Fibroblast of peridontal ligament (primary cell): ENCODE measurements at regions not wholly inside any gene's neighbourhood (a gene's known extent, or its start where the extent isn't known, plus 50 kb on each side); places are given as distances from the start of the nearest gene placed in this dataset.

Source experiments
- DNase-seq: peaks from one replicate; pipeline ENCODE4 v3.0.0-alpha.2; 2010; ENCODE audit errors: extremely low read depth

DNA sequence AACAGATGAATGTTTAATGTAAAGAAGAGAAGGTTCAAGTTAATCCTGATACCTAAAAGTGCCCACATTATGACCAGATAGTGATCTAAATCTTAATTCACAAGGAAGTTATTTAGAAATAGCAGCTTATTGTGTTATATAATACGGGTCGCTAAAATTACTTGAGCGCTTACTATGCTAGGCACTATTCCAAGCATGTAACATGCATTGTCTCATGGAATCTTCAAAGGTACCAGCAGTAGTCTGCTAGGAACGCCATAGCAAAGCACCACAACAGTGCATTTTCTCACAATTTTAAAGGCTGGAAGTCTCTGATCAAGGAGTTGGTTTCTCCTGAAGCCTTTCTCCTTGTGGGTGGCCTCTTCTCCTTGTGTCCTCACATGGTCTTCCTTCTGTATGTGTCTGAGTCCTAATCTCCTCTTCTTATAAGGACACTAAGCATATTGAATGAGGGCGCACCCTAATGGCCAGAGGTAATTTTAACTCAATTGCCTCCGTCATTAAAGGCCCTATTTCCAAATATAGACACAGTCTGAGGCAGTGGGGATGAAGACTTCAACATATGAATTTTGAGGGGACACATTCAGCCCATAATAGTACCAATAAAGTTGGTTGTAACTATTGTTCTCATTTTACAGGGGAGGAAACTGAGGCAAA lies 118.4 kb downstream of the LRRC30 start:
- no peak for DNase-seq

DNA sequence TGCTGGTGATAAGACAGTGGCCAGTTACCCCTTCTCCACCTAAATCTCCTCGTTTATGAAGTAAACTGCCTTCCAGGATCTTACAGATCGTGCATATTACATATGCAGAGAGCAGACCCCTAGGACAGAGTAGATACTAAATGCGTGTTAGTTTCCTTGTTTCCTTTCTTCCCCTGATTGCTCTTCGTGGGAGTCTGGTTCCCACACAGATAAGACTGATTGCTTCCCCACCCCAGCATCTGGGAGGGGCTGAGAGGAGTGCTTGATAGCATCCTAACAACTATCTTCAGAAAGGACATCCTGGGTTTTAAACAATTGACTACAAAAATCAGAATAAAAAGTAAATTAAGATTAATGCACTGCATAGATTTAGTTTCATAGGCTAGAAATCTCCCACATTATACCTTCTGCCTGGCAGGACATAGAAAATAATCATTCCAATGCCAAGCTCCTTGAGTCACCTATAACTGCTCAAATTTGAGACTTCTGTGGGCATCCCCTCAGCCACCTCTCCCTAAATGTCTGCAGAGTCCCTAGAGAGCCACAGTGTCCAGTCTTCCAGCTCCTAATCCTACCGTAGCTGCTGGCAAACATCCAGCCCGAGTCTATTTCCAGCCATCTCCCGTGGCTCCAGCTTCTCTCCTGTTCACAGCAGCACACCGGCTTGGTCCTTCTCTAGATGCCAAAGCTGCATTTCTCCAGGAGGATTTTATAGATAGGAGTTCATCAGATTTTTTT lies 128.3 kb downstream of the LRRC30 start:
- no peak for DNase-seq

DNA sequence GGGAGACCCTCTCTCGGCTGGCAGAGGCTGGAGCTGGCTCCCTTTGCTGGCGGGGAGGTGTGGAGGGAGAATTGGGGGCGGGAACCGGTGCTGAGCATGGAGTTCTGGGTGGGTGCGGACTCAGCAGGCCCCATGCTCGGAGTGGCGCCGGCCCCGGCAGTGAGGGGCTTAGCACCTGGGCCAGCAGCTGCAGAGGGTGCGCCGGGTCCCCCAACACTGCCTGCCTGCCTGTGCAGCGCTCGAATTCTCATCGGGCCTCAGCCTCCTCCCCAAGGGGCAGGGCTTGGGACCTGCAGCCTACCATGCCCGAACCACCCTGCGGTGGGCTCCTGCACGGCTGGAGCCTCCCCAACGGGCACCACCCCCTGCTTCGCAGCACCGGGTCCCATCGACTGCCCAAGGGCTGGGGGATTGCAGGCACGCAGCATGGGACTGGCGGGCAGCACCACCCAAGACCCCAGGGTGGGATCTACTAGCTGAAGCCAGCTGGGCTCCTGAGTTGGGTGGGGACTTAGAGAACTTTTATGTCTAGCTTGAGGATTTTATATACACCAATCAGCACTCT lies 129.8 kb downstream of the LRRC30 start:
- DNase-seq = no peak

DNA sequence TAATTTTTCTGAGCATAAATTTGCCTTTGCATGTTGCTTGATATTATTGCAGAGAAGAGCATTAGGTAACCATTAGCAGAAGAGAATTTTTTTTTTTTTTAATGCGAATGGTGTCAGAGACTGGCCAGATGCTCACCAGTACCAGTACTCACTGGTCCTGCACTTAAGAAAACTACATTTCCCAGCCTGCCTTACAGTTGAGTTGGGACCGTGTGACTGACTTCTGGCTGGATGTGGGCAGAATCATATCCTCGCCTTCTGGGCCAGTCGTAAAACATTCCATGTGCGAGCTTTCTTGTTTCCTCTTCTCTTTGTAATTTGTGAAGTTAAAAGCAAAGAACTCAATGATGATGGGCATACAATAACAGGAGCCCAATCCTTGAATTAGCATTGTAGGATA lies 132.4 kb downstream of the LRRC30 start:
- DNase-seq = no peak

DNA sequence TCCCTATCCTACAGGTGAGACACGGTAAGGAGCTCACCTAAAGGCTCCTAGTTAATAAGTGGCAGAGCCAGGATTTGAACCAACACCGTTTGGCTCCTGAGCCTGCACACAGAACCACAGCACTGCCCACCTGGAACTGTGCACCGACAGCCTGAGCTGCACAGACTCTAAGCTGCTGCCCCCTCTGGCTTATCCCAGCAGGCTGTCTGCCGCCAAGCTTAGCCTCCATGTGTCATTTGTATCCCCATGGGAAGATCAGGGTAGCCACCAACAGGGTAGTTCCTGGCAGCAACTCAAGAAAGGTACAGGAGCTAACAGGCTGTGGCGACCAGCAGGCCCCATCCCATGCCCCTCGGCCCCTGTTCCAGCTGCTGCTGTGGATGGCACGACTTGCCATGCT lies 135.7 kb downstream of the LRRC30 start:
- no peak for DNase-seq

DNA sequence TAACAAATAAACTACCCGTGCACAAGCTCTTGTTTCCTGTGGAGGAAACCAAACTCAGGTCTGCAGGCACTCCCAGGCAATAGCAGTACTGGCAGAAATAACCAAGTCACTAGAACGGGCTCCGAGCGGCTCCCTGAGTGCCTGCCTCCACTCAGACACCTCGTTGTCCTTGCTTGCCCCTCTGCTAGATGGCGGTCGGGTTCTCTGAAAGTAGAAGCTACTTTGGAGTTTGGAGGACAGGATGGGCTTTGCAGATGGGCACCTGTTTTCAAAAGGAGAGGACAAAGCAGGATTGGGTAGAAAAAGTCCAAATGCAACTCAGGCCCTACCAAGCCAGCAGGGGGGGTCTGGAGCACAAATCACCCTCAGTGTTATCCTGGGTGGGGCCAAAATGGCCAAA lies 136.4 kb downstream of the LRRC30 start:
- no peak for DNase-seq

DNA sequence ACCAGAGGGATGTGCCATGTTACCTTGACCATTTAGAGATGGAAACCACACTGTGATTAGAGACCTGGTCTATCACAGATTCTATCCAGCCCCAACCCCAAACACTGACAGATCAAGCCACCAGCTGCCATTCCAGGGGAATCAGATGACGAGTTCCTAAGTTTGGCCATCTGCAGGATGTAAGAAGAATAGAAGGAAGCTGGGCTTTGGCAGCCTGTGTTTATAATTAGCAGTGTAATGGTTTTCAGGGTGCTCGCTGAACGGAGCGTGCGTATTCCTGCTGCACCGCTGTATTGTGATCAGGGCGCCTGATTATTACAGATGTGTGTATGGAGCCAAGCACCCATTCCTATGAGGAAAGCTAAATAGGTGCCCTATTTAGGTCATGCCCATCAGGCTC lies 138.1 kb downstream of the LRRC30 start:
- DNase-seq = no peak

DNA sequence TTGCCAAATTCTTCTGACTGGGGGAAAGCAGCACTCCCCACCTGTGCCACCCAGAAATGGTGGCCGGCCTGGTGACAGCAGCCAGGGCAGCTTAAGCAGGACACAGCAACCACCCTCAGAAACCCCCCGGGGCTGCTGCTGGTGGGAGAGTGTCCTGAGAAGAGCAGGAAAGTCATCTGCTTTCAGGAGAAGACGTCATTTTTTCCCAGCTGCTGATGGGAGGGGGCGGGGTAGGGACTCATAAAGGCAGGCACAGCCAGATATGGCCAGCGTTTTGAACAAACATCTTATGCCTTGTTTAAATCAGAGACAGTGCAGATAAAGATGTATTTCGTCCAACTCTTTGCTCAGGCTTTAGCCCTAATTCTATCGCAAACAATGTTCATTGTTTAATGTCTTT lies 139.5 kb downstream of the LRRC30 start:
- no peak for DNase-seq

DNA sequence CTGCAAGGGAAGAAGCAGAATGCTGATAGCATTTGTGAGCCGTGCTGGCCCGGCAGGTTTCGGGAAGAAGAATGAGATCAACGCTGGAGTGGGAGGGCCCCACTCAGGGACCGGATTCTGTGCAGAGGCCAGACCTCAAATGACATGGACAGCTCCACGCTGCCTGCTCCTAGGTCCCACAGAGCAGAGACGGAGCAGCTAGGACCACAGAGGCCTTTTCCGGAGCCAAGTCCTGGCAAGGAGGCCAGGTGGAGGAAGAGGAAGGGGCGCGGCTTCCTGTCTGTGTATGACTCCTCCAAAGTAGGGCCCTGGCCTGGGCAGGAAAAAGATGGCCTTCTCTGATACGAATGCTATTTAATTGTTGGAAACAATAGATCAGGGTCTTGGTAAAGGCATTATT lies 139.9 kb downstream of the LRRC30 start:
- DNase-seq = no peak

DNA sequence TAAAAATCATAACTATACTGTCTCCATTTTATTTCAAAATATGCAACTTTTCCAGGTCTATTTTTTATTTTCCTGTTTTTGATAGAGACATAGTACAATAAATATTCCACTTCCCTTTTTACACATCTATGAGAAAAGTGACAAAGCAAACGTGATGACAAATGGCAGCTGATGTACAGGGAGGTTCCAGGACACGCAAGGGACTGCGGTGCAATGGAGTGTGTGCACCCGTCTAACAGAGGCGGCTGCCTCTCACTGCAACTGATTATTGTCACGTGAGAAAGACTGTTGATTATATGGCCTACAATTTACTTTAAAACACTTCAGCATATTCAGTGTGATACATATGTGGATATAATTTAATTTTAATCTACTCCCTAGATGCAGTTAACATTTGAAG lies 142.6 kb downstream of the LRRC30 start:
- no peak for DNase-seq

DNA sequence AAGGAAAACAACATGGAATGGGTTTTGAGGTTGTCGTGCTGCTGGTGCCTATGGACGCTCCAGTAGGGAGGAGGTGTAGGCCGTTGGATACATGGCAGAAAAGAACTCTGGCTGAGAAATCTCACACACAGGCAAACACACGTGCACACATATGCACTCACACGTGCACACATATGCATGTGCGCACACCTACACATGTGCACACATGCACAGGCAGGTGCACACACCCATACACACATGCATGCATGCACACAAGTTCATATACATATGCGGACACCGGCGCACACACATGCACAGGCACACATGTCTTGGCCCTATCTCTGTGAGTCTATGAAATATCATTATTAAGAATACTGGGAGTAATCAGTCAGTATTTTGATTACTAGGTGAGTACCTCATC lies 150.4 kb downstream of the LRRC30 start:
- no peak for DNase-seq

DNA sequence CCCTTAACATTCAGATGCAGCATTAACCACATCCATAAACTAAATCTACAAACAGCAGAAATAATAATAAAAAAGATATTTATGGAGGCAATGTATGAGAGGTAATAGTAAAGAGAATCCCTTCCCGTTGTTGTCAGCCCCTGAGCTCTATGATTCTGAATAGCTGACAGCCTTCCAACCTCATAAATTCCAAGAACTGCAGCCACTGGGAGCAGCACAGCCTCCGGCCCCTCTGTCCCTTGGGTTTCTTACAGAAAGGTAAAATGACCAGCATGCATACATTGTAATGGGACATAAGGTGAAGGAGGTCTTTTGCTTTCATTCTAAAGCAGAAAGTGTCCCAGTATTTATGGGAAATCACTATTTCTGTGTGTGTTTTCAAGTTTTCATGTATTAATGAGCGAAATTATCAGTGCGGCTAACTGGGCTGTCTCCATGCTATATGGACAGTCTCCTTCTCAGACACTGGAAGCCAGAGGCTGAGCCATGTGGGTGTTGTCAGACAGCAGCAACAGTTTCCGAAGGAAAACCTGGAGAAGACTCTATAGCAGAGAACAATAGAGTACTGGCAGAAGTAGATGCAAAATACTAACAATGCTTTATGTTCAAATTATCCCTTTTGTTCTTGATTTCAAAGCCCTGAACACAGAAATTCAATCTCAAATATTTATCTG lies 151.6 kb downstream of the LRRC30 start:
- no peak for DNase-seq

DNA sequence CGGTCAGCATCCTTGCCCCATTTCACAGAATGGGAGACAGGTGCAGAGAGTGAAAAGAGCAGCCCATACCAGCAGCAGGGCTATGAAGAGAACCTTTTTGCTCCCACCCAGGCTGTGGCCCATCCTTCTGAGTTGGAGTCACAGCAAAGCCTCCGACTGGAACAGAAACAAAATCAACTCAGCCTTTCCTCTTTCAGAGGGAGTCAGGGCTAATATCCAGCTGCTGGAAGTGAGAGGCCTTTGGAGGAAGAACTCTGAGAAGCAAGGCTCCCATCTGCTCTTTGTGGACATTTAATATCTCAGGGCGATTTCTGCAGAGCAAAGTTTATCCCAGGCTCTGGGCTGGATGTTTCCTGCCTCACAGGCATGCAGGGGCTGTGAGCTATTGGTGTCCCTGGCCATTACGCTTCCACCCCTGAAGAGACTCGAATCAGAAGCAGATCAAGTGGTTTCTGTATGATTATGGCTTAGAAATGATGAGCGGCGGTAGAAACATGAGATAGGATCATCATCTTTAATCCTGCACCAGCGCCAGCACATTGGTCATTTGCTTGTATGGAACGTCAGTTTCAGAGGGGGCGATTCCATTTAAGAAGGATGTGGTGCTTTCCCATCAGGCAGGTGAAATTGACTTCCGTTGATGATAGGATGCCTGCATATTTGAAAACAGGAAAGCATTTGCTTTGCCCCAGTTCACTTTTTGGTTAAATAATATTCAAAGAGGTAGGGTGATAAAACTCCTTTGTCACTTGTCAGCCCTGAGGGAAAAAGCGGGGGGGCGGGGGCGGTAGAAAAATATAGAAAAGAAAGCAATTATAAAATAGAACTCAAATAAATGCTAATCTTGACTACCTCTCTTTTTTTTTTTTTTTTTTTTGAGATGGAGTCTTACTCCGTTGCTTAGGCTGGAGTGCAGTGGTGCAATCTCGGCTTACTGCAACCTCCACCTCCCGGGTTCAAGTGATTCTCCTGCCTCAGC lies 152.4 kb downstream of the LRRC30 start:
- no peak for DNase-seq

DNA sequence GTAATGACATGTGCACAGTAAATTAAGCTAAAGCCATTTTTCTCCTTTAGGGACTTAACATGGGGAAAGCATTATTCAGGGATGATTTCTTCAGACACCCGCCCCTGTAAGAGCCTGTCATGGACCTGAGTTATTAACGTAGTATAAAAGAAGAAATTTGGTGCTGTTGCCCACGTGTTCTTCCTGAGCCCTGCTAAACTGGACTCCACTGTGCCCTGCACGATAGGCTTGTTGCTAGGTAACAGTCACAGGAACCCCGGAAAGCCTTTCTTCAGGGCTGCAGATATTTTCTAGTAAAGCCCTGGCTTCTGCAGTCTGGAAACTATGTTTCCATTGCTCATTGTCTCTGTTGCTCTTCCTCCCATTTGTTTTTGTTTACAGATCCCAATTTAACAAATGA lies 157.9 kb downstream of the LRRC30 start:
- no peak for DNase-seq

DNA sequence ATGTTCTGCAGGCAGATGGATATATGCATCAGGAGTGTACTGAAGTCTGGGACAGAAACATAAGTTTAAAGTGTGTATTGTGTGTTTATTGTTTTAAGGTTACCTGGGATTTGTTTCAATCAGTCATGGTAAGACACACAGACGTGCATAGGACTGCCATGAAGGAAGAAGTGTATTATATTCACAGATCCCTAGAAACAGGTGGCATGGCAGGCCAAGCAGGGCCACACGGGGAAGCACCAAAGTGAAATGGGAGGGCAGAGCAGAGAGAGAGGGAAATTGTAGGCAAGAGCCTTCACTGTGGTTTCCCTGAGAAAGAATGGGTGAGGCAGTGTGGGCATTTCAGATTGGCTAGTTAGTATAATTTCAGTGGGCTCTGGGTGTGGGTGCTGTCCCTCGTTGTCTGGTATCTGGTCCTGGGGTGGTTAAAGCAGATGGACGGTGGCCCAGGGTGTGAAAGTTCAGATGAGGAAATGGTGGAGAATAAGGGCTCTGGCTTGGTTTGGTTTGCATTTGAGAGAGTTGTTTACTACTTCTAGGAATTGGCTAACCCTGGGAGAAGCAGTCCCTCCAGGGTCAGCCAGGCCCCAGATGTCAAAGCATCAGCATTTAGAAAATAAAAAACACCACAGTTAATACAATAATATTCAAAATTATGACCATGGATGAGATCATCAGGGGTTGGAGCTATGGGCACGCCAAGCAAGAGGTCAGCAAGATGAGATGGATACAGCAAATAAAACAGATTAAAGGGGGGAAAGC lies 160.0 kb downstream of the LRRC30 start:
- DNase-seq = no peak

DNA sequence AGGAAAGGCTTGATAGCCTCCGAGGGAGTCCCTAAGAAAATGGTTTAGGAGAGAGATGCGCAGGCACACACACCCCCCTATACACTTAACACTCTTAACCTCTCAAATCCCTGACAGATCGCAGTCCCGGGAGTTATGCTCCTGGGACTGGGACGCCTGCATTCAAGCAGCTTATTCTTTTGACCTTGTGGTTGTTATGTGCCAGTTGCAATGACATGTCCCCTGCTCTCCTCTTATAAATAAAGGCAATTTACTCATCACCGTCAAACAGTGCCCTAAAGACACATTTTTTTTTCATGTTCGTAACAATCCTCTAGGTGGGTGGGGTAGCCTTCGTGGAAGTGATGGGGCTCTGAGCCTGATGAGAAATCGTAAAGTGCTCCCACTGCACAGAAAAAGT lies 162.2 kb downstream of the LRRC30 start:
- DNase-seq = no peak

DNA sequence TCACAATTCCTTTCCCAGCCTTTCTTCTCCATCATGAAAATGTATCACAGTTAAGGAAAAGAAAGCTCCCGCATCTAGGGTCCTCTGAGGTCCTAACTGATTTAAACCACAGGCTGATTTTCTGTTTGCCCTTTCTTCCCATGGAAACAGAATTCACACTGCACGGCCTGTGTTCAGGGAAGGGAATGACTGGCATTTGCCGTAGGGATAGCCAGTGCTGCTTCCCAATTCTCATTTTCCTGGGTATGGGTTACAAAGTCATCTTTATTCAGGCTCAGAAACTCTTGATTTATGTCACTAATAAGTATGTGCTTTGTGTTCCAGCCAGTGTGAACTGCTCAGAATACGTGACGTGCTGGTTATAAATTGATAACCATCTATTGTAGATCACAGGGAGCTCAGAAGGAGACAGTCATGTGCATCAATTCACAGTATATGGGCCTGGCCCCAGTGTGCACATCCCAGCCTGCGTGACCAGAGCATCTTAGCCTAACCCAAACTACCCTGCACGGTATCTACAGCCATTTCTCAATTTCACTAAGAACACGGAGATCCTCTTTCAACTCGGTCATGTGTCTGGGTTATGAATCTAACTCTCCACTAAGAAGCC lies 163.3 kb downstream of the LRRC30 start:
- DNase-seq = no peak

DNA sequence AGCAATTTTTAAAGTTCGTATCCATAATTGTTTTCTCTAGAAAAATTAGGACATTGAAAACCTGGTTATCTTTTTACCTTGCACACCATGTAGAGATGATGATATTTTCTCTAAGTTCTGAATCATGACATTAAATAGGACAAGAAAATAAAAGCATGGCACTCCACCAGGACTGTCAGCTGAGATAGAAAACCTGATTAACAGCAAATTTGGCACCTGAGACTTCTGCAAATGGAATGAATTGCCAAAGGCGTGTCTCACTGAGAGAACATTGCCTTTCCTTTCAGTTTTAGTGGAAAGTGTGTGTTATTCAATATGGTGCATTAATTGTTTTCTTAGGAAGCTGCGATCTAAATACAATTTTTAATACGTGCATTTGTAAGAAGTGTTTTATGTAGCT lies 164.7 kb downstream of the LRRC30 start:
- DNase-seq = no peak

DNA sequence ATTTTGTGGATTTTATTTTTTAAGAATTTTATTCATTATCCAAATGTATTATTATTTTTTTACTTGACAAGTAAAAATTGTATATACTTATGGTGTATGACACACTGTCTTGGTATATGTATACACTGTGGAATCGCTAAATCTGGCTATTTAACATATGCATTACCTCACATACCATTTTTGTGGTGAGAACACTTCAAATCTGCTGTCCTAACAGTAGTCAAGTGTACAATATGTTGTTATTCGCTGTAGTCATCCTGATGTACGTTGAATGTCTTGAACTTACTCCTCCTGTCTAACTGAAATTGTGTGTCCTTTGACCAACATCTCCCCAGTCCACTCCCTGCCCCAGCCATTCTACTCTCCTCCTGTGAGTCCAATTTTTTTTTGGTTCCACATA lies 153.2 kb upstream of the PTPRM start:
- DNase-seq = no peak

DNA sequence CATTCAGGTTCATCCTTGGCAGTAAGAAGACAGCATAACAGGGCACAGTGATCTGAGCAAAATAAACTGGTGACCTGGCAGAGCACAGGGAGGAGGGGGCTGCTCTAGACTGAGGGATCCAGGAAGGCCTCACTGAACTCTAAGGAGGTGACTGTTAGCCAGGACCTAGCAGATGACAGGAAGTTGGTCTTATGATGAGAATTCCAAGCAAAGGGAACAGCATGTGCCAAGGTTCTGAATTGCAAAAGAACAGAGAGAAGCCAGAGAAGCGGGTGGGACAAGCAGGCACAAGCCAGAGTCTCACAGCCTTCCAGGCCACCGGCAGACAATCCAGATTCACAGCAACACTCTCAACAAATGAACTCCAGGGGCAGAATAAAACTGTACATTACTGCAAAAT lies 152.7 kb upstream of the PTPRM start:
- DNase-seq = no peak
